ENCODE measurements at regions not wholly inside any gene's neighbourhood (a gene's known extent, or its start where the extent isn't known, plus 50 kb on each side); places are given as distances from the start of the nearest gene placed in this dataset.
"Not testable (repeated sequence)": the region's sequence is repeated elsewhere in the genome, so short reads cannot be mapped to it uniquely, and the experiment has no call there.

DNA sequence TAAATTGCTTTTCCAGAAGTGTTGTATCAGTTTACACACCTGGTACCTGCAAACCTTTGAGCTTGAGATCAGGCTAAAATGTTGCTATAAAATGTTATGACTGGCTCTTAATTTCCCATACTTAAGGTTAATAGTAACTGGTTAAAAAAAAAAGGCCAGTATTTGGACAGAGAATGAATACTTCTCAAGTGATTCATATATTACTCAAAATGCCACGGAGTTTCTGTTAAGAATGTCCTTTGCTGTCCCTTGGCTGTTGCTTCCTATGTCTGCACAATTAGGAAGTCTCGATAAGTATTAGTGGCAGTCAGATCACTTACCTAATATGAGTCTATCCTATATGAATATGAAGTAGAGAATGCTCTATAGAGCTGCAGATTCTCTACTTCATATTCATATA lies 232.2 kb upstream of the IGFBP7 start:
- H3K4me3 ChIP-seq (replicated peaks in 1 of 3; ENCODE audit: insufficient read depth in 1 of 3, low read depth in 1 of 3, low read length in 3 of 3), result no peak overlapping the region
- no peaks in the 10 kb centered on the region for H3K9me3 ChIP-seq (replicated peaks; ENCODE audit: control insufficient read depth, insufficient read depth, low read length)
- no peaks in the 10 kb centered on the region for H3K4me1 ChIP-seq (ENCODE audit: control insufficient read depth, extremely low read depth, insufficient read depth, low read length)
- H3K36me3 ChIP-seq (ENCODE audit: control insufficient read depth in 2 of 2, extremely low read depth in 1 of 2, insufficient read depth in 2 of 2, low read length in 2 of 2), result no peaks in the 10 kb centered on the region
- no peak for DNase-seq (ENCODE audit: low read depth, low spot score)
- TF ChIP-seq, protein P1, sequence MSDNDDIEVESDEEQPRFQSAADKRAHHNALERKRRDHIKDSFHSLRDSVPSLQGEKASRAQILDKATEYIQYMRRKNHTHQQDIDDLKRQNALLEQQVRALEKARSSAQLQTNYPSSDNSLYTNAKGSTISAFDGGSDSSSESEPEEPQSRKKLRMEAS (IDR thresholded peaks at IDR 0.05; ENCODE audit: insufficient read depth, insufficient read length), result no peak
- no peak for TF ChIP-seq POLR2AphosphoS5 (IDR thresholded peaks at IDR 0.05; ENCODE audit: insufficient read depth, low read depth, low read length)
- TF ChIP-seq JUN (IDR thresholded peaks at IDR 0.05; ENCODE audit: borderline replicate concordance, insufficient read depth, insufficient read length, low read depth), result no peak
- no peak for TF ChIP-seq FOS (IDR thresholded peaks at IDR 0.05; ENCODE audit: borderline replicate concordance, insufficient read depth, low read length)
- H3K27ac ChIP-seq (ENCODE audit: insufficient read depth, low read depth, low read length), result no peak overlapping the region
- FAIRE-seq, result no peak
- no peaks in the 10 kb centered on the region for H3K9me1 ChIP-seq (replicated peaks; ENCODE audit: control insufficient read depth, extremely low read depth, insufficient read depth, low read length)
- no peaks in the 10 kb centered on the region for H4K20me1 ChIP-seq (replicated peaks; ENCODE audit: control insufficient read depth, extremely low read depth, insufficient read depth, low read length)
- BruUV-seq (replicated peaks), result no TSS peak
- H3K27me3 ChIP-seq (ENCODE audit: control insufficient read depth in 2 of 2, insufficient read depth in 2 of 2, low read length in 2 of 2), result no peaks in the 10 kb centered on the region
- dilution Hi-C loops (cut with MboI; ENCODE audit: extremely low pct_ligation_motif_present, low sequenced_read_pairs) (no loop called here), intact Hi-C loops (cut with micrococcal nuclease) (no loop called here)
- H2AFZ ChIP-seq (ENCODE audit: low read depth, low read length), result no peak overlapping the region
- no peaks in the 10 kb centered on the region for H3K79me2 ChIP-seq (ENCODE audit: control insufficient read depth, insufficient read depth, low read length)
- CTCF ChIA-PET, result no interaction called here
- H3K9ac ChIP-seq (replicated peaks; ENCODE audit: extremely low read depth, insufficient read depth, low read length), result no peak overlapping the region
- H3K4me2 ChIP-seq (ENCODE audit: insufficient read depth, low read length), result no peak overlapping the region
- POLR2A ChIA-PET, result no interaction called here

DNA sequence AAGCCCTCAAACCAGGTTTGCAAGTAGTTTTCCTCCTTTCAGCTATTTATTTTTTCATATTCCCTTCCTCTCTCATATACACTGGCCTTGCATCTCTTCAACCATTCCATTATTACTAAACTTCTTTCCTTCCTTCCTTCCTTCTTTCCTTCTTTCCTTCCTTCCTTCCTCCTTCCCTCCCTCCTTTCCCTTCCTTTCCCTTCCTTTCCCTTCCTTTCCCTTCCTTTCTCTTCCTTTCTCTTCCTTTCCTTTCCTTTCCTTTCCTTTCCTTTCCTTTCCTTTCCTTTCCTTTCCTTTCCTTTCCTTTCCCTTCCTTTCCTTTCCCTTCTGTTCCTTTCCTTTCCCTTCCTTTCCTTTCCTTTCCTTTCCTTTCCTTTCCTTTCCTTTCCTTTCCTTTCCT lies 228.7 kb upstream of the IGFBP7 start:
- H3K79me2 ChIP-seq (ENCODE audit: control insufficient read depth, insufficient read depth, low read length); H3K36me3 ChIP-seq (ENCODE audit: control insufficient read depth in 2 of 2, extremely low read depth in 1 of 2, insufficient read depth in 2 of 2, low read length in 2 of 2); H4K20me1 ChIP-seq (replicated peaks; ENCODE audit: control insufficient read depth, extremely low read depth, insufficient read depth, low read length); H3K4me3 ChIP-seq (replicated peaks in 1 of 3; ENCODE audit: insufficient read depth in 1 of 3, low read depth in 1 of 3, low read length in 3 of 3); BruUV-seq (replicated peaks); CTCF ChIA-PET; H3K4me1 ChIP-seq (ENCODE audit: control insufficient read depth, extremely low read depth, insufficient read depth, low read length); H3K4me2 ChIP-seq (ENCODE audit: insufficient read depth, low read length); H2AFZ ChIP-seq (ENCODE audit: low read depth, low read length); DNase-seq (ENCODE audit: low read depth, low spot score); FAIRE-seq; POLR2A ChIA-PET; H3K9me1 ChIP-seq (replicated peaks; ENCODE audit: control insufficient read depth, extremely low read depth, insufficient read depth, low read length); H3K27ac ChIP-seq (ENCODE audit: insufficient read depth, low read depth, low read length); intact Hi-C loops (cut with micrococcal nuclease); dilution Hi-C loops (cut with MboI; ENCODE audit: extremely low pct_ligation_motif_present, low sequenced_read_pairs); H3K9me3 ChIP-seq (replicated peaks; ENCODE audit: control insufficient read depth, insufficient read depth, low read length); H3K9ac ChIP-seq (replicated peaks; ENCODE audit: extremely low read depth, insufficient read depth, low read length); H3K27me3 ChIP-seq (ENCODE audit: control insufficient read depth in 2 of 2, insufficient read depth in 2 of 2, low read length in 2 of 2): not testable (repeated sequence)

All from endothelial cell of umbilical vein (primary cell).